Neural progenitor cell (in vitro differentiated cells): ENCODE measurements at regions not wholly inside any gene's neighbourhood (a gene's known extent, or its start where the extent isn't known, plus 50 kb on each side); places are given as distances from the start of the nearest gene placed in this dataset.

ENCODE experiments used
- CTCF ChIP-seq: fragments of 200-600 bp; sonication (generic); IDR thresholded peaks from 2 replicates; pipeline ENCODE4 v1.5.1; 2017; ENCODE audit warnings: antibody characterized with exemption, mild to moderate bottlenecking
- EZH2 ChIP-seq: fragments of 200-600 bp; sonication (generic); IDR thresholded peaks from 2 replicates; pipeline ENCODE4 v1.6.1; 2017; ENCODE audit warnings: antibody characterized with exemption, mild to moderate bottlenecking, moderate library complexity
- EZH2phosphoT487 ChIP-seq: fragments of 200-600 bp; sonication (generic); IDR thresholded peaks from 2 replicates; pipeline ENCODE4 v1.6.1; 2017; ENCODE audit warnings: antibody characterized with exemption

GRCh38 chrX:148443216-148443615, 57.2 kb upstream of the AFF2 start:
- TF ChIP-seq CTCF: no peak
- TF ChIP-seq EZH2: no peak
- TF ChIP-seq EZH2phosphoT487: no peak
